CD14-positive monocyte (primary cell): ENCODE measurements at regions not wholly inside any gene's neighbourhood (a gene's known extent, or its start where the extent isn't known, plus 50 kb on each side); places are given as distances from the start of the nearest gene placed in this dataset.

ENCODE experiments used
- DNase-seq, 3 donors: peaks; one replicate each; pipeline ENCODE4 v3.0.0-alpha.2; 2011 to 2022
- H2AFZ ChIP-seq: 2 replicates; pipeline ENCODE4 v1.6.0; 2012; ENCODE audit warnings: mild to moderate bottlenecking, low read depth, low read length, inconsistent platforms; ENCODE audit not compliant: insufficient read depth, poor library complexity, severe bottlenecking
- H3K27ac ChIP-seq, 2 donors: 1 replicate in 1 of 2; 2 replicates in 1 of 2; pipeline ENCODE4 v1.5.1; 2012 to 2013; ENCODE audit warnings: low read length in 2 of 2, control low read depth in 1 of 2, inconsistent platforms in 1 of 2, low read depth in 1 of 2, mild to moderate bottlenecking in 1 of 2
- H3K27me3 ChIP-seq, 2 donors: one replicate each; pipeline versions ENCODE4 v1.6.0 to v1.6.1; 2011 to 2013; ENCODE audit warnings: low read length in 2 of 2; ENCODE audit not compliant: control insufficient read depth in 2 of 2, insufficient read depth in 2 of 2
- H3K36me3 ChIP-seq, 2 donors: replicated peaks in 1 of 2; 1 replicate in 1 of 2; 2 replicates in 1 of 2; pipeline versions ENCODE4 v1.5.1 to v1.6.1; 2012 to 2013; ENCODE audit warnings: low read length in 2 of 2, control low read depth in 1 of 2, inconsistent platforms in 1 of 2, mild to moderate bottlenecking in 1 of 2; ENCODE audit not compliant: insufficient read depth in 2 of 2, control insufficient read depth in 1 of 2
- H3K4me1 ChIP-seq, 2 donors: 1 replicate in 1 of 2; 2 replicates in 1 of 2; pipeline versions ENCODE4 v1.5.1 to v1.6.1; 2012 to 2013; ENCODE audit warnings: low read length in 2 of 2, control low read depth in 1 of 2, inconsistent platforms in 1 of 2, mild to moderate bottlenecking in 1 of 2, moderate library complexity in 1 of 2; ENCODE audit not compliant: insufficient read depth in 2 of 2, control insufficient read depth in 1 of 2
- H3K4me2 ChIP-seq: replicated peaks from 2 replicates; pipeline ENCODE3; 2012; ENCODE audit warnings: low read length, moderate library complexity, mild to moderate bottlenecking; ENCODE audit not compliant: poor library complexity, severe bottlenecking; ENCODE audit errors: extremely low read depth
- H3K4me3 ChIP-seq, 3 experiments: fragments of 200-600 bp in 1 of 3; sonication (generic) in 1 of 3; replicated peaks in 1 of 3; 1 replicate in 2 of 3; 2 replicates in 1 of 3; pipeline ENCODE4 v1.5.1; 2011 to 2013; ENCODE audit warnings: low read length in 3 of 3, mild to moderate bottlenecking in 3 of 3, control low read depth in 2 of 3, low read depth in 2 of 3, inconsistent platforms in 1 of 3, moderate library complexity in 1 of 3
- H3K79me2 ChIP-seq: 2 replicates; pipeline ENCODE4 v1.6.0; 2012; ENCODE audit warnings: mild to moderate bottlenecking, control low read depth, inconsistent platforms, low read length, moderate library complexity; ENCODE audit not compliant: insufficient read depth
- H3K9ac ChIP-seq: 2 replicates; pipeline ENCODE4 v1.6.0; 2017; ENCODE audit warnings: low read length, mild to moderate bottlenecking; ENCODE audit not compliant: insufficient read depth, poor library complexity, severe bottlenecking
- H3K9me3 ChIP-seq, 2 donors: replicated peaks in 1 of 2; 1 replicate in 1 of 2; 2 replicates in 1 of 2; pipeline versions ENCODE4 v1.5.1 to v1.6.1; 2012 to 2013; ENCODE audit warnings: low read length in 2 of 2, control low read depth in 1 of 2; ENCODE audit not compliant: control insufficient read depth in 1 of 2, insufficient read depth in 1 of 2
- H4K20me1 ChIP-seq: 2 replicates; pipeline ENCODE4 v1.6.0; 2012; ENCODE audit warnings: mild to moderate bottlenecking, low read length, control low read depth, moderate library complexity; ENCODE audit not compliant: insufficient read depth
- H3K27ac Mint-ChIP-seq, 7 donors: one replicate each; pipeline ENCODE4 v1.8.0; 2020; ENCODE audit warnings: mild to moderate bottlenecking in 7 of 7, mixed read lengths in 7 of 7, moderate library complexity in 6 of 7, inconsistent platforms in 2 of 7
- H3K27me3 Mint-ChIP-seq, 3 donors: one replicate each; pipeline ENCODE4 v1.8.0; 2021 to 2022; ENCODE audit warnings: low read depth in 3 of 3, mild to moderate bottlenecking in 3 of 3, mixed read lengths in 3 of 3, moderate library complexity in 3 of 3, inconsistent platforms in 1 of 3
- H3K36me3 Mint-ChIP-seq, 2 donors: one replicate each; pipeline ENCODE4 v1.8.0; 2020; ENCODE audit warnings: mixed read lengths in 2 of 2, inconsistent platforms in 1 of 2, mild to moderate bottlenecking in 1 of 2
- H3K4me1 Mint-ChIP-seq: one replicate; pipeline ENCODE4 v1.8.0; 2020; ENCODE audit warnings: mild to moderate bottlenecking, mixed read lengths
- H3K4me3 Mint-ChIP-seq, 2 donors: one replicate each; pipeline ENCODE4 v1.8.0; 2020; ENCODE audit warnings: mild to moderate bottlenecking in 2 of 2, mixed read lengths in 2 of 2, moderate library complexity in 1 of 2
- H3K9me3 Mint-ChIP-seq, 7 donors: one replicate each; pipeline ENCODE4 v1.8.0; 2020 to 2022; ENCODE audit warnings: mixed read lengths in 7 of 7, mild to moderate bottlenecking in 6 of 7, moderate library complexity in 6 of 7, inconsistent platforms in 2 of 7
- CTCF ChIP-seq: fragments of 200-600 bp; IDR thresholded peaks from one replicate; pipeline ENCODE4 v1.8.0; 2022; ENCODE audit warnings: antibody characterized with exemption, mild to moderate bottlenecking
- WGBS: methylation state at CpG from one replicate; pipeline ENCODE4 v1.1.5; 2013; ENCODE audit warnings: missing lambda C conversion rate; ENCODE audit not compliant: insufficient coverage; 5-methylcytosine and 5-hydroxymethylcytosine counted together
- intact Hi-C, 2 donors: fragments of 100-400 bp; cut with micrococcal nuclease; formaldehyde crosslinking; loops; one replicate each; pipeline versions ENCODE4 v1.15.0 to v1.15.1; 2023

GRCh38 chr5:73279805-73280204 is 106.8 kb downstream of the TMEM174 start:
- Histone ChIP-seq H3K4me1 (no peaks in the 10 kb centered on the region), H3K27me3 (peaks cover 19 to 43% of the 10 kb centered on the region in 2 donors), H3K9me3 (no peaks in the 10 kb centered on the region), H4K20me1 (no peaks in the 10 kb centered on the region), H3K4me3 (no peak overlapping the region), H3K79me2 (no peaks in the 10 kb centered on the region), H3K4me2 (no peak overlapping the region), H3K27ac (no peak overlapping the region), H3K36me3 (no peaks in the 10 kb centered on the region), H3K9ac (no peak overlapping the region), H2AFZ (no peak overlapping the region)
- no peak for DNase-seq
- no CpG with 5 or more reads among the region's 1 CpG for WGBS
- Mint-ChIP-seq H3K4me3 (peak overlapping the region in 1 of 2 donors; percentile 23), H3K9me3 (peaks cover 0 to 4% (median 0%) of the 10 kb centered on the region in 7 donors), H3K27me3 (peaks cover 45 to 57% (median 46%) of the 10 kb centered on the region in 3 donors), H3K4me1 (no peaks in the 10 kb centered on the region), H3K27ac (peak overlapping the region in 1 of 7 donors; percentile 4), H3K36me3 (no peaks in the 10 kb centered on the region)
- intact Hi-C loops: no loop called here
- TF ChIP-seq CTCF: no peak

GRCh38 chr5:73278693-73279092 is 105.7 kb downstream of the TMEM174 start:
- WGBS: no CpG with 5 or more reads among the region's 6 CpGs
- H3K4me3 Mint-ChIP-seq: no peak overlapping the region
- Histone ChIP-seq H3K4me3 (no peak overlapping the region), H3K36me3 (no peaks in the 10 kb centered on the region), H3K4me1 (no peaks in the 10 kb centered on the region), H2AFZ (no peak overlapping the region), H3K79me2 (no peaks in the 10 kb centered on the region), H3K27me3 (peaks cover 20 to 43% of the 10 kb centered on the region in 2 donors), H4K20me1 (no peaks in the 10 kb centered on the region), H3K9me3 (no peaks in the 10 kb centered on the region), H3K9ac (no peak overlapping the region), H3K27ac (no peak overlapping the region), H3K4me2 (no peak overlapping the region)
- H3K4me1 Mint-ChIP-seq: no peaks in the 10 kb centered on the region
- no peak for TF ChIP-seq CTCF
- H3K36me3 Mint-ChIP-seq: no peaks in the 10 kb centered on the region
- no peak overlapping the region for H3K27ac Mint-ChIP-seq
- peaks cover 0 to 2% (median under 1%) of the 10 kb centered on the region in 7 donors for H3K9me3 Mint-ChIP-seq
- intact Hi-C loops: no loop called here
- no peak for DNase-seq
- H3K27me3 Mint-ChIP-seq: peaks cover 45 to 53% (median 48%) of the 10 kb centered on the region in 3 donors
